SKM-1 treated with dmso at 0.1 percent for 144 hours (cell line): ENCODE measurements at regions not wholly inside any gene's neighbourhood (a gene's known extent, or its start where the extent isn't known, plus 50 kb on each side); places are given as distances from the start of the nearest gene placed in this dataset.

ENCODE experiments used
- DNase-seq: peaks from one replicate; lab custom pipeline; 2025; ENCODE audit not compliant: unreplicated experiment; lab: John Stamatoyannopoulos, UW

GRCh38 chr6:126147291-126147815, 161.0 kb downstream of the TRMT11 start:
- DNase-seq = no peak

- no peak for DNase-seq
Observed at GRCh38 chr6:126148853-126149252, 162.5 kb downstream of the TRMT11 start.

- no peak for DNase-seq
Observed at GRCh38 chr6:126152372-126152745, 166.0 kb downstream of the TRMT11 start.

GRCh38 chr6:126153661-126154060, 167.3 kb downstream of the TRMT11 start:
- no peak for DNase-seq

GRCh38 chr6:126156973-126157372, 170.6 kb downstream of the TRMT11 start:
- peak; percentile 39 for DNase-seq

GRCh38 chr6:126167726-126168125, 172.2 kb upstream of the CENPW start:
- no peak for DNase-seq

- no peak for DNase-seq
Observed at GRCh38 chr6:126170433-126170832, 169.5 kb upstream of the CENPW start.

GRCh38 chr6:126170978-126171382, 168.9 kb upstream of the CENPW start:
- DNase-seq = peak; percentile 65

- DNase-seq = no peak
Observed at GRCh38 chr6:126172131-126172530, 167.8 kb upstream of the CENPW start.

- no peak for DNase-seq
Observed at GRCh38 chr6:126173265-126173664, 166.7 kb upstream of the CENPW start.

- no peak for DNase-seq
Observed at GRCh38 chr6:126174697-126175096, 165.2 kb upstream of the CENPW start.

GRCh38 chr6:126175251-126175650, 164.7 kb upstream of the CENPW start:
- DNase-seq = no peak

- DNase-seq = peak; percentile 38
Observed at GRCh38 chr6:126176282-126176681, 163.6 kb upstream of the CENPW start.

- DNase-seq = peak; percentile 7
Observed at GRCh38 chr6:126180585-126180984, 159.3 kb upstream of the CENPW start.

- DNase-seq = no peak
Observed at GRCh38 chr6:126181173-126181741, 158.7 kb upstream of the CENPW start.

- no peak for DNase-seq
Observed at GRCh38 chr6:126181890-126182289, 158.0 kb upstream of the CENPW start.

GRCh38 chr6:126182650-126183311, 157.1 kb upstream of the CENPW start:
- no peak for DNase-seq

GRCh38 chr6:126185774-126186173, 154.1 kb upstream of the CENPW start:
- DNase-seq = no peak

- DNase-seq = no peak
Observed at GRCh38 chr6:126188279-126188909, 151.5 kb upstream of the CENPW start.

GRCh38 chr6:126195625-126196236, 144.2 kb upstream of the CENPW start:
- no peak for DNase-seq

GRCh38 chr6:126198631-126199030, 141.3 kb upstream of the CENPW start:
- DNase-seq = no peak

GRCh38 chr6:126199466-126199865, 140.4 kb upstream of the CENPW start:
- DNase-seq = no peak
